ENCODE measurements at regions not wholly inside any gene's neighbourhood (a gene's known extent, or its start where the extent isn't known, plus 50 kb on each side); places are given as distances from the start of the nearest gene placed in this dataset.

GRCh38 chr18:75533209-75533608 lies 105.7 kb upstream of the SMIM21 start:
- TF ChIP-seq, protein P1, sequence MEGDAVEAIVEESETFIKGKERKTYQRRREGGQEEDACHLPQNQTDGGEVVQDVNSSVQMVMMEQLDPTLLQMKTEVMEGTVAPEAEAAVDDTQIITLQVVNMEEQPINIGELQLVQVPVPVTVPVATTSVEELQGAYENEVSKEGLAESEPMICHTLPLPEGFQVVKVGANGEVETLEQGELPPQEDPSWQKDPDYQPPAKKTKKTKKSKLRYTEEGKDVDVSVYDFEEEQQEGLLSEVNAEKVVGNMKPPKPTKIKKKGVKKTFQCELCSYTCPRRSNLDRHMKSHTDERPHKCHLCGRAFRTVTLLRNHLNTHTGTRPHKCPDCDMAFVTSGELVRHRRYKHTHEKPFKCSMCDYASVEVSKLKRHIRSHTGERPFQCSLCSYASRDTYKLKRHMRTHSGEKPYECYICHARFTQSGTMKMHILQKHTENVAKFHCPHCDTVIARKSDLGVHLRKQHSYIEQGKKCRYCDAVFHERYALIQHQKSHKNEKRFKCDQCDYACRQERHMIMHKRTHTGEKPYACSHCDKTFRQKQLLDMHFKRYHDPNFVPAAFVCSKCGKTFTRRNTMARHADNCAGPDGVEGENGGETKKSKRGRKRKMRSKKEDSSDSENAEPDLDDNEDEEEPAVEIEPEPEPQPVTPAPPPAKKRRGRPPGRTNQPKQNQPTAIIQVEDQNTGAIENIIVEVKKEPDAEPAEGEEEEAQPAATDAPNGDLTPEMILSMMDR (IDR thresholded peaks at IDR 0.05; ENCODE audit: low read depth, low read length) = no peak
- H3K4me3 ChIP-seq (ENCODE audit: low read depth, low read length) = no peak overlapping the region
- no peak for DNase-seq (ENCODE audit: low read depth, low spot score)
- in situ Hi-C loops (cut with HindIII; ENCODE audit: low sequenced_read_pairs) = no loop called here

GRCh38 chr18:75531851-75532459 lies 104.5 kb upstream of the SMIM21 start:
- TF ChIP-seq, protein P1 (IDR thresholded peaks at IDR 0.05; ENCODE audit: low read depth, low read length) = no peak
- no peak for DNase-seq (ENCODE audit: low read depth, low spot score)
- in situ Hi-C loops (cut with HindIII; ENCODE audit: low sequenced_read_pairs) = no loop called here
- H3K4me3 ChIP-seq (ENCODE audit: low read depth, low read length) = no peak overlapping the region

DNA sequence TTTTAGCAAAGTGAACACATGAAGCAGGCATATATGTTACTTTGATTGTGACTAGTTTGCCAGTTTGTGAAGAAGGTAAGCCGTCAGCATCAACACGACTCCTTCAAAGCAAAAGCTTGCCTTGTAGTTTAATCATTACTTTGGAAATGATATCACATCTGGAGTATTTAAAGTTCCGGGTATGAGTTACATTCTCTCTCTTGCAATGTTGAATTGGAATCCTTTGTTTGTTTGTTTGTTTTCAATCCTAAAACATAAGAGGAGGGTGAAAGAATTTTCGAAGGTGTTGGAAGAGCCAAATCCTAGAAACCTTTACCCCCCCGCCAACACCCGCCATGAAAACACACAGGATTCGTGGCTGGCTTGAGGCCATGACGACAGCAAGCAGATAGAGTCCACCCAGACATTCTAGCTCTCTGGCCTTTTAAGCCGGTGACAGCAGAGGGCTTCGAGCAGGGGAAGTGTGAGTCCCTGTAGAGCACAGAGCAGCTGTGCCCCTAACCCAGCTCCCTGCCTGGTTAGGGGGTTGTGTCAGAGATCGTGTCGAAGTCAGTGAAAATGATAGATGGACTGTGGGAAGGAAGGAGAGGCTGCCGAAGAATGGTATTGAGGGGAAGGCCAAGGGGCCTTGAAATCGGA lies 103.8 kb upstream of the SMIM21 start:
- TF ChIP-seq, protein P1 (IDR thresholded peaks at IDR 0.05; ENCODE audit: low read depth, low read length) = no peak
- H3K4me3 ChIP-seq (ENCODE audit: low read depth, low read length) = no peak overlapping the region
- DNase-seq (ENCODE audit: low read depth, low spot score) = no peak
- in situ Hi-C loops (cut with HindIII; ENCODE audit: low sequenced_read_pairs) = no loop called here

DNA sequence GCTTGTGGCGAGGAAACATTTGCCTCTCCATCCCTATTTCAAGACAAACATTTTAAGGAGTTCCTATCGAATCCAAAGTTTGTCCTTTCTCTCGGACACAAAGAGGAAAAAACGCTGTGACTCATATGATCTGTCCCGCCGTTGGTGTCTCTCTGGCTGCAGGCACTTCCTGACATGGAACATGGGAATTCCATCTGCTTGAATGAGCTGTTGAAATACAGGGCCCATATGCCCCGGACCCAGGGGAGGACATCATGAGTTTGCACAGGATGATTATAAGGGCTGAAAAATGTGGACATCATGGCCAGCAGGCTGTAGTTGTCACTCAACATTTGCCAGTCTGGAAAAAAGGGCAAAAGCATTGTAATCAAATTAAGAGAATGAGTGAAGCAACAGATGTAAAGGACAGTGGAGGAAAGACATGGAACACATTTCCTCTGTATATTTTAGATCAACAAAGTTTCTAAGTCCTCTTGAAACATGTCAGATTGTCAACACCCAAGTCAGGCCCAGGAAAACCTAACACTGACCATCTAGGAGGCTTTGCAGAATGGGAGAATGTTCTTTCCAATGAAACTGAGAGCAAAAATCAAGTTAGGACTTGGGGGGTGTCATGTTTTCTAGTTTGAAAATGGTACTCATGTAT lies 103.2 kb upstream of the SMIM21 start:
- TF ChIP-seq, protein P1 (IDR thresholded peaks at IDR 0.05; ENCODE audit: low read depth, low read length) = no peak
- DNase-seq (ENCODE audit: low read depth, low spot score) = no peak
- no peak overlapping the region for H3K4me3 ChIP-seq (ENCODE audit: low read depth, low read length)
- in situ Hi-C loops (cut with HindIII; ENCODE audit: low sequenced_read_pairs) = no loop called here

- TF ChIP-seq, protein P1 (IDR thresholded peaks at IDR 0.05; ENCODE audit: low read depth, low read length) = no peak
- in situ Hi-C loops (cut with HindIII; ENCODE audit: low sequenced_read_pairs) = no loop called here
- H3K4me3 ChIP-seq (ENCODE audit: low read depth, low read length) = no peak overlapping the region
- no peak for DNase-seq (ENCODE audit: low read depth, low spot score)
Measured at GRCh38 chr18:75530118-75530517, 102.6 kb upstream of the SMIM21 start.

DNA sequence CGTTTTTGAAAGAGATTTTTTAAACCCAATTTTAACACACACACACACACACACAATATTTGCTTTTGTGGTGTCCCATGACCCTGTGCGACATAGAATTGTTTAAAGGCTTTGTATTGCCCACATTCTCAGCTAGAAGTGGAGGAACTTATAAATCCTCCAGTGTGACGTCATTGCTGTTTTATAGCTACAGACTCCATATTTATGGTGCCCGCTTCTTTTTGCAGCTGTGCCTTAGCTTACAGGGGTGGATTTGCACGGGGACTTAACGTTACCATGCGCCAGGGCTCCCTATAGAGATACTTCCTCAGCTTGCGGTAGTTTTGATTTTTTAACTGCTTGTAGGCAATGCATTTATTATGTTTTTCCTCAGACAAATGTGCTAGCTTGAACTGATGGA lies 101.9 kb upstream of the SMIM21 start:
- no peak overlapping the region for H3K4me3 ChIP-seq (ENCODE audit: low read depth, low read length)
- in situ Hi-C loops (cut with HindIII; ENCODE audit: low sequenced_read_pairs) = no loop called here
- TF ChIP-seq, protein P1 (IDR thresholded peaks at IDR 0.05; ENCODE audit: low read depth, low read length) = no peak
- no peak for DNase-seq (ENCODE audit: low read depth, low spot score)
